IPS-20b (cell line): ENCODE measurements at regions not wholly inside any gene's neighbourhood (a gene's known extent, or its start where the extent isn't known, plus 50 kb on each side); places are given as distances from the start of the nearest gene placed in this dataset.

Experiments used
- H3K27ac ChIP-seq: one replicate; pipeline ENCODE4 v1.5.1; 2013; ENCODE audit warnings: low read length
- H3K27me3 ChIP-seq: 2 replicates; pipeline ENCODE4 v1.6.1; 2013; ENCODE audit warnings: mild to moderate bottlenecking, low read length, inconsistent platforms; ENCODE audit not compliant: insufficient read depth
- H3K36me3 ChIP-seq: 2 replicates; pipeline ENCODE4 v1.6.1; 2013; ENCODE audit warnings: low read depth, mild to moderate bottlenecking, inconsistent platforms, low read length, moderate library complexity; ENCODE audit not compliant: insufficient read depth
- H3K4me1 ChIP-seq: 2 replicates; pipeline ENCODE4 v1.6.1; 2013; ENCODE audit warnings: mild to moderate bottlenecking, control low read depth, inconsistent platforms, low read length, moderate library complexity; ENCODE audit not compliant: insufficient read depth
- H3K4me3 ChIP-seq: 2 replicates; pipeline ENCODE4 v1.5.1; 2013; ENCODE audit warnings: mild to moderate bottlenecking, low read length, inconsistent platforms
- H3K9ac ChIP-seq: 2 replicates; pipeline ENCODE4 v1.6.1; 2013; ENCODE audit warnings: low read depth, mild to moderate bottlenecking, inconsistent platforms, low read length, moderate library complexity
- H3K9me3 ChIP-seq: 2 replicates; pipeline ENCODE4 v1.6.1; 2013; ENCODE audit warnings: mild to moderate bottlenecking, low read depth, low read length, inconsistent platforms; ENCODE audit not compliant: insufficient read depth

DNA sequence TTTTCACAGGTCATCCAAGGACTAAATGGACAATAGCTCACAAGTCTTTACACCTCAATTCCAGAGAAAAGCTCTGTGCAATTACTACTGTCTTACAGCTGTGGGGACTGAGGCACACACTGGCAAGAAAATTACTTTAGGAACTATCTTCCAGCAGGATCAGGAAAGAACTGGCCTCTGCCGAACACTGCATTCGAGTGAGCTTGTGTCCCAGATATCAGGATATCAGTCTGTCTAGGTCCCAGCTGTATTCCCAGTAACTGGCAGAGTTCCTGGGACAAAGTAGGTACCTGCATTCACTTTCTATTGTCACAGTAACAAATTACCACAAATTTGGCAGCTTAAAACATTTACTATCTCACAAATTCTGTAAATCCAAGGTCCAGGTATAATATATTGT lies 183.7 kb downstream of the IRS1 start:
- no peak overlapping the region for H3K9ac ChIP-seq
- H3K4me1 ChIP-seq, result no peaks in the 10 kb centered on the region
- no peaks in the 10 kb centered on the region for H3K27me3 ChIP-seq
- no peak overlapping the region for H3K27ac ChIP-seq
- H3K36me3 ChIP-seq, result no peaks in the 10 kb centered on the region
- H3K4me3 ChIP-seq, result no peak overlapping the region
- no peaks in the 10 kb centered on the region for H3K9me3 ChIP-seq

DNA sequence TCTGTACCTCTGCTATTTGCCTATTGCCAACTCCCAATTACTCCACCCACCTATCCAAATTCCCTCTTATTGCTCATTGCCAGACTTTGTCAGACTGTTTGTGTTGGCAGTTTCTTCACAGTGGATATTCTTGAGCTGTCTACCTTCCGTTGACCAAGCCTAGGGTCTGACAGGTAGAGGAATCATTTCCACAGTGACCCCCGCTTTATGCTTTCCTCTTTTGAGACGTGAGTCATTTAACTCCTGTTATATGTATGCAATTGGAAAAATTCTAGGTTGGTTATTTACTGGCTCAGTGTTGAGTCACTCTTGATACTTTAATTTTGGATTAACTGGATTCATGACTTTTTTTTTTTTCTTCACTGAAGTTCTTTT lies 187.7 kb downstream of the IRS1 start:
- Histone ChIP-seq H3K36me3 (no peaks in the 10 kb centered on the region), H3K9me3 (no peaks in the 10 kb centered on the region), H3K27me3 (no peaks in the 10 kb centered on the region), H3K9ac (no peak overlapping the region), H3K27ac (no peak overlapping the region), H3K4me1 (no peaks in the 10 kb centered on the region), H3K4me3 (no peak overlapping the region)

DNA sequence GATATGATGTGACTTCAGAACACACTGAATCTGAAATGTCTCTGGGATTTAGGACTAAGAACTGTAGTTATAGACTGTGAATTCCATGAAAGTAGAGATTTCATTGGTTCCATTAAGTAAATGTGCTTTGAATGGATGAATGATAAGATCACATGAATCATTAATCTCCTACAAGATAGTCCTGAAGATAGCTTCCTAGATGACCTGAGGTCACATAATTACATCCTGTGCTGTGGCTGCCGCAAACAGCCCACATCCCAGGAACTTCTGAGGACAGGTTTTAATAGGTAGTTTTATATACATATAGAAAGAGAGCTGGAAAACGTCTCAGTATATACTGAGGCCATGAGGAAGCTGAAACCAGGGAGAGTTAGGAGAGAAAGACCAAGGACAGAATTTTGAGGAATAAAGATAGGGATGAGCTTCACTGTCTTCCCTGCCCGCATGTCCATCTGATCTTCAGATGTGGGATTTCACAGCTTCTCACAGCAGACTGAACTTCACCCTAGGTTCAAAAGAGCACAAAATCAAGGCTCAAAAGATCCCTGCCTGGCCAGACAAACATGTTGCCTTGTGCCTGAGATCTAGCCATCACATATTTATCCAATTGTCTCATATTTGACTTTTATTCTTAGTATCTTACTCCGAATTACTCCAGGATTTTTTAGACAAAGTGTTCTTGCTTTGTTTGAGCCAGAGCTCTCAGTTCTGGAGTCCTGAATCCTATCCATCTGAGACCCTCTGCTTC lies 188.2 kb downstream of the IRS1 start:
- H3K27ac ChIP-seq, result no peak overlapping the region
- no peaks in the 10 kb centered on the region for H3K9me3 ChIP-seq
- no peaks in the 10 kb centered on the region for H3K27me3 ChIP-seq
- no peaks in the 10 kb centered on the region for H3K4me1 ChIP-seq
- no peak overlapping the region for H3K4me3 ChIP-seq
- H3K9ac ChIP-seq, result no peak overlapping the region
- H3K36me3 ChIP-seq, result no peaks in the 10 kb centered on the region

DNA sequence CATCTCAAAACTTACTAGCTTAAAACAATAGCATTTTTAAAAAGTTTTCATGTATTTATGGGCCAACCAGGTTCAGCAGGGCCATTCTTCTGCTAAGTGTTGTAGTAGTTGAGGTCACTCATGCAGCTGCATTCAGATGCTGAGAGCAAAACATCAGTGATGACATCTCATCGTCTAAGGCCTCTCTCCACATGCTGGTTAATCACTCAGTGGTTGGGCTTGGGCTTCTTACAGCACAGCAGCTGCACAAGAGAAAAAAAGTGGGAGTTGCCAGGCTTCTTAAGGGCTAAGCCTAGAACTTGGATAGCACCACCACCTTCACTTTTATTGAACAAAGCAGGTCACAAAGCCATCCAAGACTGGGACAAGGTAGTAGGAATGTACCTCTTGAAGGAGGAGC lies 190.3 kb downstream of the IRS1 start:
- no peaks in the 10 kb centered on the region for H3K36me3 ChIP-seq
- H3K4me1 ChIP-seq, result no peaks in the 10 kb centered on the region
- no peaks in the 10 kb centered on the region for H3K27me3 ChIP-seq
- H3K4me3 ChIP-seq, result no peak overlapping the region
- H3K27ac ChIP-seq, result no peak overlapping the region
- H3K9ac ChIP-seq, result no peak overlapping the region
- H3K9me3 ChIP-seq, result no peaks in the 10 kb centered on the region

DNA sequence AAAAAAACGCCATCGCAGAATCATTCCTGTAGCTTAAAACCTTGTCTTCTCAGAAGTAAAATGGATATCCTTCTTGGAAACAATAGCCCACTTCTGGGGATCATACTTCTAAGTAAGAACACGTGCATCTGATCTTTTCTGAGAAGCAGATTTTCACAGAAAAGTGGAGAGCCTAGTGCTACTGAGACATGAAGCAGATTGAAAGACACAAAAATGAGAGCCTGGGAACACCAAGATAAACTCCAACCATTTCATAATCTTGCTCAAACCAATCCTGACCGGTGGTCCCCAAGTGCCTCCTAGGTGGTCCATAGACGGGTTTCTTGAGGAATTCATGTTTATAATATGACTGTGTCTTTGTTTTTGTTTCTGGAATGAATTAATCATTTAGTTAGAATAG lies 191.2 kb downstream of the IRS1 start:
- H3K36me3 ChIP-seq, result no peaks in the 10 kb centered on the region
- no peak overlapping the region for H3K27ac ChIP-seq
- H3K9me3 ChIP-seq, result no peaks in the 10 kb centered on the region
- no peaks in the 10 kb centered on the region for H3K27me3 ChIP-seq
- H3K4me3 ChIP-seq, result no peak overlapping the region
- no peaks in the 10 kb centered on the region for H3K4me1 ChIP-seq
- no peak overlapping the region for H3K9ac ChIP-seq

DNA sequence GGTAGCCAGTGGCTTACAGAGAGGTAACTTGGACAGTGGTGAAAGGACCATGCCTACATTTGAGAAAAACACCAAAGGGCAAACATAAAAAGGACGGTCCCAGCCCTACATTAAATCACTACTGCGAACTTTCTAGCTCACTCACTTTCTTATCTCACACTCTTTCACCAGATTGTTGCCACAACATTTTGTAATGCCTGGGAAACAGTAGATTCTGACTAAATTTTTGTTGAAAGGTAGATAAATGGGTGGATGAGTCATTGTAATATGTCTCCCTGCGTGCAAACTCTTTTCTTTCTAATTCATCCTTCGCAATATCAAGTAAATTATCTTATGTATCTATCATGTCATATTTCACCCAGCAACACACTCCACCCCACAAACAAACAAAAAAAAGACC lies 192.2 kb downstream of the IRS1 start:
- no peaks in the 10 kb centered on the region for H3K27me3 ChIP-seq
- no peak overlapping the region for H3K27ac ChIP-seq
- H3K4me3 ChIP-seq, result no peak overlapping the region
- H3K4me1 ChIP-seq, result no peaks in the 10 kb centered on the region
- H3K9ac ChIP-seq, result no peak overlapping the region
- no peaks in the 10 kb centered on the region for H3K36me3 ChIP-seq
- no peaks in the 10 kb centered on the region for H3K9me3 ChIP-seq

DNA sequence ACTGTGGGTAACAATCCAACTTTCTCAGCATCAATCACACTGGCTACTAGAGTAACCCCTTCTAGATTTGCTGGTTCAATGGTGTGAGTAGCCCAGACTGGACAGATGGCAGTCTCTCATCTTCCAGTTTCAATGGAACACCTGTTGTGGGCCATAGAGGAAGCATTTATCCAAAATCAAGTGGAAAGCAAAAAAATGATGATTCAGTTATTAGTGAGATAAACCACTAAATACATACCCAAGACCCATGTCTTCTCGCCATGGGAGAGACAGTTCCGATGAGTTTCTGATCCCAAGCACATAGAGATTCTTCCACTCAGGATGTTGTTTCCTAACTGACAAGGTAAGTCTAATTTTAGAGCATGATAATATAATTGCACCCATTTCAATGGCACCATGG lies 194.0 kb downstream of the IRS1 start:
- Histone ChIP-seq H3K4me1 (no peaks in the 10 kb centered on the region), H3K36me3 (no peaks in the 10 kb centered on the region), H3K27me3 (no peaks in the 10 kb centered on the region), H3K9me3 (no peaks in the 10 kb centered on the region), H3K9ac (no peak overlapping the region), H3K27ac (no peak overlapping the region), H3K4me3 (no peak overlapping the region)

DNA sequence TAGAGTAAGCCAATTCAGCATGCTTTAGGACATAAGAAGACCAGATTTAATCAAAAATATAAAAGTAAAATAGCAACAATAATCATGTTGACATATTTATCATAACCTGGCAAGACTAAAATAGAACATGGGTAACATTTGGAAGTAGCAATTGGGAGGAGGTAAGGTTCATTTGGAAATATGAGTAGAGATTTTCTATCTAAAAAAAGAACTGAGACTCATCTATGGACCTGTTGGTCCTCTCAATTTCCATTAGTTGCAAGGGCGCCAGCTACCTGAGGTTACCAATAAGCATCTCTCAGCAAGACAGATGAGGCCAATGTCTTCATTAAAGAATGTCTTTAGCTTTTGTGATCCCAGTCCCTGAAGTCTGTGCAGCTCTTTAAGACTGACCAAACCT lies 196.0 kb downstream of the IRS1 start:
- no peak overlapping the region for H3K27ac ChIP-seq
- H3K4me3 ChIP-seq, result no peak overlapping the region
- H3K36me3 ChIP-seq, result no peaks in the 10 kb centered on the region
- H3K9ac ChIP-seq, result no peak overlapping the region
- H3K27me3 ChIP-seq, result no peaks in the 10 kb centered on the region
- H3K9me3 ChIP-seq, result no peaks in the 10 kb centered on the region
- H3K4me1 ChIP-seq, result no peaks in the 10 kb centered on the region

DNA sequence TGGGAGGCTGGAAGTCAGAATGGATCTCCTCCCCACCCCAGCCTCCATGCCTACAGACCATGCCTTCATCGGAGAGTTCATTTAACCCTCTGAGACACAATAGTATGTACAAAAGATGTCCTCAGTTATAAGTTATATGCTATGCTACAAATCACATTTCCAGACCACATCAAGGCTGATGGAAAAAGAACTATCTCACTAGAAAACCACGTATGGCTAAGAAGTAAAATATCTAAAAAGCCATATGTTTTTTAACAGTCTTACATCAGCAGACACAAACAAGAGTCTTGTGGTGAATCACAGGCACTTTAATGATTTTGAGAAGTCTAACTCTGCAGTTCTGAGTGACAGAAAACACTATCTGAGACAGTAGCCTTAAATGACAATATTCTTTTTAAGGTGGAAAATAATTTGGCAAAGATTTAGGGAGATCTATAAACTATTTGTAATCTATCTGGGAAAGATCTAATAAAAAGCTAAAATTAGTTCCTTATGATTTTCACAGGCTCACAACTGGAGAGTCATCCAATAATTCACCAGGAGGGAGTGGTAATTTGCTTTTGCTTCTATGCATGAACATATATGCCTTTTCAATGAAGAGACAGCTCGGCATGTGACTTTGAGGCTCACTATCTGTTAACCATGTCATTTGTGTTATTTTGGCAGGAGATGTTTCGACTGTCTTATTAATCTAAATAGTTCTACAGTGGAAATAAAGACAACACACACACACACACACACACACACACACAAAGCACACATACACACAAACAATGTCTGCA lies 197.5 kb downstream of the IRS1 start:
- H3K4me1 ChIP-seq, result no peaks in the 10 kb centered on the region
- no peaks in the 10 kb centered on the region for H3K27me3 ChIP-seq
- H3K27ac ChIP-seq, result no peak overlapping the region
- H3K9me3 ChIP-seq, result no peaks in the 10 kb centered on the region
- no peak overlapping the region for H3K9ac ChIP-seq
- no peak overlapping the region for H3K4me3 ChIP-seq
- no peaks in the 10 kb centered on the region for H3K36me3 ChIP-seq

DNA sequence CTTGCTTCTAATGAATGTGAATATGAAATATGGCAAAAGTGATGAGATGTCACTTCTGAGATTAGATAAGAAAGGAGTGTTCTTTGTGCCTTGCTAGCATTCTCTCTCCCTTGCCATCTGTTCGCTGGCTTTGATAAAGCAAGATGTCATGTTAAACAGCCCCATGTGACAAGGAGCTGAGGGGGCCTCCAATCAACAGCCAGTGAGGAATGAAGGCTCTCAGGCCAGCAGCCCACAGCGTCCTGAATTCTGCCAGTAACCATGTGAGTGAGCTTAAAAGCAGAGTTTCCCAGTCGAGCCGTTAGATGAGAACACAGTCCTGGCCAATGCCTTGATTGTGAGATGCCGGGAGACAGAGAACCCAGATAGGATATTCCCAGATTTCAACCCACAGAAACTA lies 198.8 kb downstream of the IRS1 start:
- Histone ChIP-seq H3K27me3 (no peaks in the 10 kb centered on the region), H3K9ac (no peak overlapping the region), H3K4me1 (no peaks in the 10 kb centered on the region), H3K4me3 (no peak overlapping the region), H3K27ac (no peak overlapping the region), H3K36me3 (no peaks in the 10 kb centered on the region), H3K9me3 (no peaks in the 10 kb centered on the region)

DNA sequence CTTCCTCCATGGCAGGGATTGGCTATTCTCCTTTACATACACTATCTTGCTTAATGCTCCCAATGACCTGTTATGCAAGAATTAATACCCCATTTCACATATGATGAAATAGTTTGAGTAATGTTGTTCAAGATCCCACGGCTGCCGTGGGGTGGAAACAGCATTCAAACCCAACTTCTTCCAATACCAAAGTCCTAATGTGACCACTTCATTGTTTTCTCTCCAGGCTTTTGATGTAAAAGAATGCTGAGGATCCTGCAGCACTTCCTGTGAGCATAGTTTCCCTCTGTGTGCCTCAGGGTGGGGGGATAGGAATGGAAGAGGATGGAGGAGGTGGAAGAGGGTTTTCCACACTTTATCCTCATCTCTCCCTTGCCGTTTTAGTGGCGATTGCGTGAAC lies 199.4 kb downstream of the IRS1 start:
- H3K4me1 ChIP-seq, result no peaks in the 10 kb centered on the region
- H3K9ac ChIP-seq, result no peak overlapping the region
- no peak overlapping the region for H3K27ac ChIP-seq
- no peaks in the 10 kb centered on the region for H3K36me3 ChIP-seq
- H3K4me3 ChIP-seq, result no peak overlapping the region
- no peaks in the 10 kb centered on the region for H3K27me3 ChIP-seq
- H3K9me3 ChIP-seq, result no peaks in the 10 kb centered on the region

DNA sequence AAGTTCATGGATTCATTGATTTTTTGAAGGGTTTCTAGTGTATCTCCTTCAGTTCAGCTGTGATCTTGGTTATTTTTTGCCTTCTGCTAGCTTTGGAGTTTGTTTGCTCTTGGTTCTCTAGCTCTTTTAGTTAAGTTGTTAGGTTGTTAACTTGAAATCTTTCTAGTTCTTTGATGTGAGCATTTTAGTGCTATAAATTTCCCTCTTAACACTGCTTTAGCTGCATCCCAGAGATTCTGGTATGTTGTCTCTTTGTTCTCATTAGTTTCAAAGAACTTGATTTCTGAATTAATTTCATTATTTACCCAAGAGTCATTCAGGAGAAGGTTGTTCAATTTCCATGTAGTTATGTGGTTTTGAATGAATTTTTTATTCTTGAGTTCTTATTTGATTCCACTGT lies 210.6 kb downstream of the IRS1 start:
- H3K27me3 ChIP-seq, result no peaks in the 10 kb centered on the region
- H3K36me3 ChIP-seq, result no peaks in the 10 kb centered on the region
- H3K9me3 ChIP-seq, result peaks cover 9% of the 10 kb centered on the region
- H3K27ac ChIP-seq, result no peak overlapping the region
- no peak overlapping the region for H3K9ac ChIP-seq
- no peaks in the 10 kb centered on the region for H3K4me1 ChIP-seq
- H3K4me3 ChIP-seq, result no peak overlapping the region
